Endometrium (tissue), 2 donors: ENCODE measurements at regions not wholly inside any gene's neighbourhood (a gene's known extent, or its start where the extent isn't known, plus 50 kb on each side); places are given as distances from the start of the nearest gene placed in this dataset.
"Not testable (repeated sequence)": the region's sequence is repeated elsewhere in the genome, so short reads cannot be mapped to it uniquely, and the experiment has no call there.

Experiments
- FAIRE-seq: peaks from 2 replicates; lab custom pipeline; 2012; peaks lifted over from hg19 to GRCh38; lab: Jason Lieb, UNC
- donor health status: control.
- donor health status: control.

- peak; percentile 90 for FAIRE-seq
These were observed 402.6 kb upstream of the GBE1 start for GRCh38 chr3:82163907-82164520.

GRCh38 chr3:82157952-82158351 lies 396.5 kb upstream of the GBE1 start:
- FAIRE-seq: no peak

GRCh38 chr3:82153892-82154291 lies 392.4 kb upstream of the GBE1 start:
- not testable (repeated sequence) for FAIRE-seq

- no peak for FAIRE-seq
These were observed 384.3 kb upstream of the GBE1 start for GRCh38 chr3:82145742-82146141.

- FAIRE-seq: no peak
These were observed 383.4 kb upstream of the GBE1 start for GRCh38 chr3:82144811-82145210.

- FAIRE-seq: no peak
These were observed 382.4 kb upstream of the GBE1 start for GRCh38 chr3:82143661-82144412.

GRCh38 chr3:82141592-82141991 lies 380.1 kb upstream of the GBE1 start:
- FAIRE-seq: no peak

- no peak for FAIRE-seq
These were observed 376.4 kb upstream of the GBE1 start for GRCh38 chr3:82137861-82138260.

GRCh38 chr3:82137050-82137449 lies 375.6 kb upstream of the GBE1 start:
- no peak for FAIRE-seq

- peak; percentile 35 for FAIRE-seq
These were observed 371.7 kb upstream of the GBE1 start for GRCh38 chr3:82133070-82133606.

- no peak for FAIRE-seq
These were observed 371.0 kb upstream of the GBE1 start for GRCh38 chr3:82132210-82133069.

- no peak for FAIRE-seq
These were observed 368.6 kb upstream of the GBE1 start for GRCh38 chr3:82130046-82130445.

GRCh38 chr3:82129221-82129801 lies 367.9 kb upstream of the GBE1 start:
- no peak for FAIRE-seq

GRCh38 chr3:82128271-82128670 lies 366.8 kb upstream of the GBE1 start:
- FAIRE-seq: no peak

- no peak for FAIRE-seq
These were observed 361.3 kb upstream of the GBE1 start for GRCh38 chr3:82122554-82123345.

- FAIRE-seq: no peak
These were observed 353.1 kb upstream of the GBE1 start for GRCh38 chr3:82114589-82114988.

GRCh38 chr3:82110721-82111120 lies 349.3 kb upstream of the GBE1 start:
- not testable (repeated sequence) for FAIRE-seq

- FAIRE-seq: no peak
These were observed 341.8 kb upstream of the GBE1 start for GRCh38 chr3:82103241-82103640.

GRCh38 chr3:82100378-82100777 lies 338.9 kb upstream of the GBE1 start:
- no peak for FAIRE-seq

GRCh38 chr3:82093641-82094040 lies 332.2 kb upstream of the GBE1 start:
- FAIRE-seq: peak; percentile 71

GRCh38 chr3:82088749-82089148 lies 327.3 kb upstream of the GBE1 start:
- FAIRE-seq: no peak
